Adrenal gland (tissue), 5 donors: ENCODE measurements at regions not wholly inside any gene's neighbourhood (a gene's known extent, or its start where the extent isn't known, plus 50 kb on each side); places are given as distances from the start of the nearest gene placed in this dataset.

Experiments used
- CTCF ChIP-seq, 6 experiments: fragments of 450-650 bp in 4 of 6; fragments of 200-600 bp in 2 of 6; sonication (generic) in 1 of 6; IDR thresholded peaks; 1 replicate in 5 of 6; 2 replicates in 1 of 6; pipeline versions ENCODE4 v1.5.1 to v1.8.0; 2016 to 2021; ENCODE audit warnings: antibody characterized with exemption in 6 of 6, mild to moderate bottlenecking in 2 of 6, moderate library complexity in 1 of 6
- POLR2A ChIP-seq, 2 donors: fragments of 450-650 bp; IDR thresholded peaks; one replicate each; pipeline ENCODE4 v1.6.1; 2017; ENCODE audit warnings: antibody characterized with exemption in 2 of 2, mild to moderate bottlenecking in 2 of 2, moderate library complexity in 1 of 2
- donor health status: DM: no; HTN: no; CAD: no.

- TF ChIP-seq POLR2A (IDR thresholded peaks at IDR 0.05) (no peak), CTCF (IDR thresholded peaks at IDR 0.05) (no peak)
Observed at GRCh38 chr14:98293576-98293975, 978.4 kb downstream of the BCL11B start.
